Endometrium (tissue), 2 donors: ENCODE measurements at regions not wholly inside any gene's neighbourhood (a gene's known extent, or its start where the extent isn't known, plus 50 kb on each side); places are given as distances from the start of the nearest gene placed in this dataset.
"Not testable (repeated sequence)": the region's sequence is repeated elsewhere in the genome, so short reads cannot be mapped to it uniquely, and the experiment has no call there.

Experiments used
- FAIRE-seq: peaks from 2 replicates; lab custom pipeline; 2012; peaks lifted over from hg19 to GRCh38; lab: Jason Lieb, UNC
- donor health status: control.
- donor health status: control.

DNA sequence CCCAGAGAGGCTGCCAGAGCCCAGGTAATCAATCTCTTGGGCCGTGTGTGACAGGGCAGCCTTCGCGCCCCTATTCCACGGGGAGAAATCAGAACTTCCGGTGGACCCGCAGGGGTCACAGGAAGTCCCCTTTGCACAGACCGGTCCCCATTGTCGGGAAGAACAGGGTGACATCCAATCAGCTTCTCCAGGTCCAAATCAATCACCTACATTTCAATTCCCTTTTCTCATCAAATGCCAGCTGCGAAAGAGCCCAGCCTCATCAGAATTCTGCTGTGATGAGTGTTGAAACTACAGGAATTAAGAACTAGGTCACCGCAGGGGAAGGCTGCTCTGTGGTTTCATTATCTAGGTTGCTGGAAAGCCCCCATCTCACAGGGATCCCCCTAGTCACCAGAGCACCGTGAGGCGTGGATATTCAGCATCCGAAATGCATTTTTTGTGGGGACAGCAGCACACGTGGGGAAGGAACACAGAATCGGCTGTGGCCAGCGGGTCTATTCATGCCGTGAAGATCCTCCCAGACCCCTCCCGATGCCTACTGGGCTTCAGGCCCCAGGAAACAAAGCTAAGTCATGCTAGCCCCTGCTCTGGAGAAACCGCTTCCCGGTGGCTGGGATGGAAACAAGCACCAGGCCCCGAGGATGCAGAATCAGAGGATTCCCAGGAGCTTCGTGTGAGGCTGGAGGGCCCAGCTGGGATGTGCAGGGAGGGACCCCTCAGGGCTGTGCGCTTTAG is 193.7 kb upstream of the ID2 start:
- FAIRE-seq = no peak

DNA sequence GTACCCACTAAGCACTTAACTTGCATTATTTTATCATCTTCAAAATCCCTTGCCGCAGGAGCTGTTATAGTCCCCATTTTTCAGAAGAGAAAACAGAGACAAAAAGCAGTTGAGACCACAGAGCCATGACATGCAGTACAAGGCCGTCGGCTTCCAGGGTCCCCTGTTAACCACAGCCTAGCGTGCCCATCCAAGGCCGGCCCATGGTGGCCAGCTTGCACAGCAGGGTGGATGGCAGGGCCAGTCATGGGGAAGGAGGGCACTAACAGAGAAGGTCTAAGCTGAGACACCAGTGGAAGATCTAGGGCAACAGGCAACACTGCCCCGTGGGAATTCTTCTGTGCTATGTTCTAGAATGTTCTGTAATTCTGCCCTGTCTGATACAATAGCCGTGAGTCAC is 192.6 kb upstream of the ID2 start:
- FAIRE-seq = no peak

DNA sequence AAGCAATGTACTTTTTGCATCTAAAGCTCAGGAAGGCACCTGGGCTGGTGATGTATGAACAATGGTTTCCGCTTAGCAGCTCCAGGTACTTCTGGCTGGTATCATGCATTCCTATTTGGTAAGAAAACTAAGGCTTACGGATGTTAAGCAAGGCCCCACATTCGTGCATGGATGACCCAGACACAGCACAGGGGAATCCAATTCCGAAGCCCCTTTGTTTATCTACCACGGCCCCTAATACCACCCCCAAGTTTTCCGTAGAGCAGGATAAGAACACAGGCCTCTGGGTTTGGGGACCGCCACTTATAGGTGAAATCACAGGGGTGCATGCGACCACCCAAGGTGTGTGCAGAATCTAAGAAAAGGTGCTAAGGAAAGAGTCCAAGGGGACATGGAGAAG is 192.1 kb upstream of the ID2 start:
- no peak for FAIRE-seq

DNA sequence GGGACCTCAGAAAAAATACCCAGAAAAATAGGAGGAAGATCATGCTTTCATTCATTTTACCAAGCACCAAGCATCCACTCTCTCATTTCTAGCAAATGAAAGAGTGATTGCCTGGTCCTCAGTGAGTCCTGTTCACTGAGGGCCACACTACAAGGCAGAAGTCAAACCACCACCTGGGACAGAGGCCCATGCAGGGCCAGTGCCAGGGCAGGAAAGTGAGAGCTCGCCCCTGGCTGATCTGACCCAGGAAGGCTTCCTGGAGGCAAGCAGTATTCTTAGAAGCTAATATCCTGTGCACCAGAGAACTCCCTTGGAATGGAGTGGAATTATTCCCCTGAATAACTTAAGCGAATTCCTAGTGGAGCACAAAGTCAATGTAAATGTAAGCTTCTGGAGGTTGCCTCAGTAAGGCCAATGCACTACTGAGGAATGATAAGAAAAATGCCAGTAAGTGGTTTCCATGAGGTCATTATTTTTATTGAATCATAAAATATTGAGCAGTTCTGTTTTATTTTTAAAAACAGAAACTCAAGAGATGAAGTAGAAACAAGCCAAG is 191.6 kb upstream of the ID2 start:
- no peak for FAIRE-seq

DNA sequence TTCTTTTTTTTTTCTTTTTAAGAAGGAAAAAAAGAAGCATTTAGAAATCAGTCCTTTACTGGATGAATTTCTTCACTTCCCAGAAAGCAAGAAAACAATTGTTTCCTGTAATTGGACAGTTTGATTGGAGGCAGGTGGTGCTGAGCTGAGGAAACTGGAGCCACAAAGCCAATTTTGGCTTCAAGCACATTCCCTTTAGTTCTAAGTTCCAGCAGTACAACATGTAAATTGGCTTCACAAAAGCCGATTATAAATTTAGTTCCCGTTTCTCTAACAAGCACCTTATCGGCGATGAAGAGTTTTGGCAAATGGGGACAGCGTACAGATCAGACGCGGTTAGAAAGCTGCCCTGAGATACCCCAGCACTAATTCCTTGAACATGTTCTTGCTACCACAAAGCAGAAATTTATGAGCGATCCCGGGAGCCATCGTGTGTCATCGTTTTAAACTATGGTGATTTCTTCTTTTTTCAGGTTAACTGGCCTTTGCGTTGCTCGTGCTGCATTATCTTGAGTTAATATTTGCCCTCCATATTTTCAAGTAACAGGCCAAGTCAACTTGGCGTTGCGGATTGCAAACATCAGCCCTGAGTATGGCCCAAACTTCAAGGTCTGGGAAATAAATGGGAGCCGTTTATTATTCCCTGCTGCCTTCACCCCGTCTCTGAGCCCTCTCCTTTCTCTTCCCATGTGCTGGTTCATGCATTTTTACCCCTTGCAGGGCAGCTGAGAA is 190.4 kb upstream of the ID2 start:
- no peak for FAIRE-seq

DNA sequence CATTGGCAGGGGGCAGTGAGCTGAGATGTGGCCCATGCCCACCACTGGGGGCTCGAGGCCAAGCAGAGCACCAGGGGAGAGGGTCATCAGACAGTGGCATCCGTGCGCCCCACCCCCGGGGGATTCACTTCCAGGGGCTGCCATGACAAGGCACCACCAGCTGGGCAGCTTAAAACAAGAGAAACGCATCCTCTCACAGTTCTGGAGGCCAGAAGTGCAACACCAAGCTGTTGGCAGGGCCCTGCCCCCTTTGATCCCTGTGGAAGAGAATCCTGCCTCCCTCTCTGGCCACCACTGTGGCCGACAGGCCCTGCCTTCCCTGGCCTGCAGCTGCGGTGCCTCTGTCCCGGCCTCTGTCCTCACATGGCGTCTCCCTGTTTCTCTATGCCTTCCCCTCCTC is 187.7 kb upstream of the ID2 start:
- FAIRE-seq = no peak

DNA sequence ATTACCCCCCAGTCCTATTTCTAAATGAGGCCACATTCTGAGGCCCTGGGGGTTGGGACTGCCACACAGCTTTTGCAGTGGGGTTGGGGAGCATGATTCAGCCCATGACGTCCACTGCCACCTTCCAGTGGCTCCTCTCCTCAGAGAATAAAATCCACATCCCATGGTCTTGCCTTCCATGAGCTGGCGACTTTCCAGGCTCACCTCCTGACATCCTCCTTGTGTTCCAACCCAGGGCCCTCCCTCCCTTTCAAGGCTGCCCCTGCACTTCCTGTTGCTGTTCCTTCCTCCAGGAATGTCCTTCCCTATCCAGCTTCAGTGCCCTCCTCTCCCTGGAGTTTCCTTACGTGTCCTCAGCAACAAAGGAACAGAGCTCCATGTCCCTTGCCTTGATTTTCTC is 187.3 kb upstream of the ID2 start:
- no peak for FAIRE-seq

DNA sequence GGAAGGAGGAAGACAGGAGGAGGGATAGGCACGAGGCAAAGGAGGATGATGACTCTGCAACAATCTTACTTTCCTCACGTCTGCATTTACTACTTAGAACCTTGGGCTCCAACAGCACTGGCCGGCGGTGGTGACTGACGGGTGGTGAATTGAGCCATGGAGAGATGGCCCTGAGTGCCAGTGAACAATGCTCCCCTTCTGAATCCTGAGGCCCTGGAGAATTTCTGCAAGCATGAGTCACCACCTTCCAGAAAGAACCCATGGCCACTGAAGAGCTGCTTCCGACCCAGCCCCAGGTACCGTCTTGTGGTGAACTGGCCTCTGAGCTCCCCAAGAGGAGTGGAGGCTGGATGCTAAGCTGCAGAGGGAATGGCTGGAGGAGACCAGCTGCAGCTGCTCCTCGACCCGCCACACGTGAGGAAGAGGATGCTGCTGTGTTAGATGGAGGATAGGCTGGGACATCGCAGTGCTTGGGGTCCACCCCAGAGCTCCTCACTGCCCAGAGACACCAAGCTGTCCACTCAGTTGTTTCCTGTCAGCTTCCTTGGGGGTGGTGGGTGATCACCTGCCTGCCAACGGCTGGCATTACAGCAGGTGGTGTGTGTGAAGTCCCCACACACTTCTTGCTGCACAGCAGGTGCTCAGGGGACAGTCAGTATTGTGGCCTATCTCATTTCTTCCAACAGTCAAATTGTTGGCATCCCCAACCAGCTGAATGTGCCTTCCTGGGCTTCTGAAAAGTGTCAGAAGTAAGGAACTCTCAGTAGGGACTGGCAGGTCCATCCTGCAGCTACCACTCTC is 186.5 kb upstream of the ID2 start:
- no peak for FAIRE-seq

DNA sequence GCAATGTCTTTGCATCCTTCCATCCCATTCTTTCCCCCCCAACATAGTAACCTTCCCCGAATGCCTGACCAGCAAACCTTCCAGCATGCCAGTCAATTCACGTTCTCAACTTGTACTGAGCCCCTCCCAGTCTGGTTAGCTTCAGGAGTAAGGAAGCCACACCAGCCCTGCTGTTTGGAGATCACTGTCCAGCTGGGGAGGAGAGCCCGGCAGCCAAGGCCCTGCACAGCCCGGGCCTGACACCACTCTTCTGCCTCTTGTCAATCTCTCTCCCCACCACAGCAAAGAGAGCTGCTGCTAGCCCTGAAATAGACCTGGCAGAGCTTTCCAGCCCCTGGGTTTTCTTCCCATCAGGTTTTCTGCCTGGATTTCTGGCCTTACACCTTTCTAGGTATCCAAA is 185.8 kb upstream of the ID2 start:
- FAIRE-seq = no peak

DNA sequence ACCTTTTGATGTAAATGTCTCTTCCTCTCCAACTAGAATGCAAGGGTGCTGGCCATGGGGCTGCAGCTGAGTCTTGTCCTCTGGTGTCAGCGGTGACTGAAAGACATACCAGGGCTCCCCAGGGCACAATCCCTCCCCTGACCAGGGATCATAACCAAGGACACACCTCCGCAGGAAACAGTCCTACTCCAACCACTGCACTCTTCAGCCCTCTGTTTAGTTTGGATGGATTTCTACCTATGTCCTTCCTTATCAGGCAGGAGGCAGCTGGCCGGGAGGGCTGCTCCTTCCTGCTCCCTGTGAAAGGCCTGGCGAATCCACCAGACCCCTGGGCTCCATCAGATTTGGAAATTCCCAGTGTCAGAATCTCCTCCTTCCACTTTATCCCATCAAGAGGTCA is 185.2 kb upstream of the ID2 start:
- FAIRE-seq = no peak

DNA sequence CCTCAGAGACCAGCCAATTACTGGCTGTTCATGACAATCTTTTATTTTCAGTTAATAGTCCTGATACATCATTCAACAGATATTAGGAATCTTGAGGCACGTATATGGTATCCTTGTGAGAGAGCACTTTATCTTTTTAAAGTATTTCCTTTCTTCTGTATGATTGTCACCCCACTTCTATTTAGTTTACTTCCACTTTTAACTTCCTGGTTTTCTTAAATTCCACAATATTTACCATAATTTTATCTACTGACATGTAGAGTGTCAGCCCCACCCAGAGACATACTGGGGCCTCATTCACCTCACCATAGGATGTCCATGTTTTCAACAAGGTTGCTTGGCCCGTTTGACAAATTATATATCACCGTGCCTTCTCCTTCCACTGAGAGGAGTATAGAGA is 182.9 kb upstream of the ID2 start:
- FAIRE-seq = no peak

DNA sequence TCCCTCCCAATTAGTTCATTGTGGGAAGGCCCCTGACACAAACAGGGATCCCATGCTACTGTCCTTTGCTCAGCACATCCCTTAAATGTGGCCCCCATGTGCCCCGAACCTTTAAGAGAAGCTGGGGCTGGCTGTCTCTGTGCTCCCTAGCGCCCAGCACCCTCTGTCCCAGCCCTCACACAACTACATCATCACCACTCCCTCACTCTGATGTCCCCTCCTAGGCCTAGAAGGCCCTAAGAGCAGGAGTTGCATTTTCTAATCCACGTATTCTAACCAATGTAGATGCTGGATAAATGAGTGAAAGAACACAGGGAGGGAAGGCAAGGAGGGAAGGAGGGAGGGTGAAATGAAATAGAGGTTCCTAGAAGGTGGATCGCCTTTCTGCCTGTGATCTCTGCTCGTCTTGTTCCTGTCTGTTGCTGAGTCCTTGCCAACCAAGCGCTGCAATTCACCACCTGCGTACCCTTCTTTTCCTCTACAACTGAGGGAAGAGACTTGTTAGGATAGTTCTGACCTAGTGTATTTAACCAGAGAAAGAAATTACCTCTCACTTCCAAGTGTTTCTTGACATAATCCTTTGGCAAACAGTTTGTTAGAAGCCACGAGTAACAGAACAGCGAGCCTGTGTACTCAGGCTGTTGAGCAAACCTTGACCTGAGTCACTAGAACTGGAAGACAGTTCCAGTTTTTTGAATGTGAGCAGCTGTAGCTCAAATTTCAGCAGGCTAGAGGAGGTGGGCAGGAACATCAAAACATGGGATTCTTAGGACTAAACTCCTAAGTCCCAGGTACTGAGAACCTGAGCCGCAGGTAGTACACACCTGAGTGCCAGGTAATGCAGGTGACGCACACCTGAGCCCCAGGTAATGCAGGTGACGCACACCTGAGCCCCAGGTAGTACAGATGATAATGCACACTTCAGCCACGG is 181.5 kb upstream of the ID2 start:
- no peak for FAIRE-seq

DNA sequence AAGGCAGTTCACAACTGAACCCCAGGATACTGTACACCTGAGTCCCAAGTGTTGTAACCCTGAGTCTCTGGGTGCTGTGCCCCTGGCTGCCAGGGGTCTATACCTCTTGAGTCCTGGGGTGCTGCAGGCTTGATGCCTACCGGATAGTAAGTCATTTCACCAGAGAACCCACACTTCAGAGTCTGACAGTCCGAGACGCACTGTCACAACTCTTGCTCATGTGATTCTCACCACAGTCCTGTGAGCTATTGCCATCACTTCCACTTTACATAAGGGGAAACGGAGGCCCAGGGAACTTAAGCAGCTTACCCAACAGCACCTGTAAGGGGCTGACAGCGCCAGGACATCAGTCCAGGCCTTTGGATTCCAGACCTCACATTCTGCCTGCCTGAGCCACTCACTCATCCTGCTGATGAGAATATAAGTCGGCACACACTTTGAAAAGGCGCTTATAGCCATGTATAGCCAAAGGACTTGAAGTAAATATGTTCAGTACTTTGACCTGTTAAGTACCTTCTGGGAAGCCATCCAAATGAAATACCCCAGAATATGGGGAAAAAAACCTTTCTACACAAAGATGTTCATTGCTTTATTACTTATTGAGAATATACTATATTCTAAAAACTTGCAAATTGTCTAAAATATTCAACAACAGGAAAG is 180.7 kb upstream of the ID2 start:
- no peak for FAIRE-seq

DNA sequence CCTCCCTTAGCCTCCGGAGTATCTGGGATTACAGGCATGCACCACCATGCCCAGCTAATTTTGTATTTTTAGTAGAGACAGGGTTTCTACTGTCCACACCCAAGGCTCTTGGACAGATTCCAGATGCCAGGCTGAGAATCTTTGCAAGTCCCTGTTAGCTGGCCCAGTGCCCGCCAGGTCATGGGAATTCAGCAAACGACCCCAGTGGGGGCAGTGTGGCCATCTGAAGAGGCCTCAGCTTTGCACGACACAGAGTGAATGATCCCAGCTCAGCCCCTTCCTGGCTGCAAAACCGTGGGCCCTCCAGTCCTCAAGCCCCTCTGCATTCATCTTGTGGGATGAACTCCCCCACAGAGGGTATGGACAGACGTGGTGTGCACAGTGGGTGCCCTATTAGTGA is 179.5 kb upstream of the ID2 start:
- no peak for FAIRE-seq

DNA sequence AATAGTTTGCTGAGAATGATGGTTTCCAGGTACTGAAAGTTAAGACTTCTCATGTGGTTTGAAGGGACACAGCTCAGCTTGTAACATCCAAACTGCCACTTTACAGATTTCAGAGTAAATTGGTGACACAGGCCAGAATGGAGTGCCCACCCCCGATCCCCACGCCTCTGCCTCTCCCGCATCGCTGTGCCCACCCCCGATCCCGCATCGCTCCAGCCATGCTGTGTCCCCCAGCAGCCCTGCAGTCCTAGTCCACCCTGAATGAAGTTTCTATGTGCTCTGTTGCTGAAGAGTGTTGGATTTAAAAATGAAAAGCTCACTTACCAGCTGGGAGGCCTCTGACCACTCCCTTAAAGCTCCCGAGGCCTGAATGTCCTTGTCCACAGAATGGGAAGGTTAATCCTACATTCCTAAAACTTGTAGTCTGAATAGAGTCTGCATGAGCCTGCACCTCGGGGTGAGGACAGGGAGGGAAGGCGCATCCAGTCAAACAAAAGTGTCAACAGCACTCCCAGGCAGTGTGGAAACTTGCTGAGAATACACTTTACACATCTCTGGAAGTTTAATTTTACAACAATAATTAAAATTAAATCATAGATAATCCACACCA is 176.4 kb upstream of the ID2 start:
- FAIRE-seq = no peak

DNA sequence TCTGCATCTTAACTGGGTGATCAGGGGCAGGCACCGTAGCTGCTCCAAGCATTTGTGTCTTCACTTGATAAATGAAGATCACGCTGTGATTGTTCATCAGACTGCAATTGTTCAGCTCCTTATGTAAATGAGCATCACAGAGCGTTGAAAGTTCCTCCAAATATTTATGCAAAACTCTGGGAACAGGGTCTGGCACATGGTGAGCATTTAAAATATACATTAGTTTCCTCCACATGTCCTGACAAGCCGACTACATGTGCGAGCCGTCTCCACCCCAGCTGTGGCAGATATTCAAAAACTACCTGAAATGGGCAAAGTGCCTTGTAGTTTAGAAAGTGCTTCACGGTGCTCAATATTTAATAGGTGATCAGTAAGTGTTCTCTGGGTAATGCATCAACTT is 175.1 kb upstream of the ID2 start:
- FAIRE-seq = no peak

DNA sequence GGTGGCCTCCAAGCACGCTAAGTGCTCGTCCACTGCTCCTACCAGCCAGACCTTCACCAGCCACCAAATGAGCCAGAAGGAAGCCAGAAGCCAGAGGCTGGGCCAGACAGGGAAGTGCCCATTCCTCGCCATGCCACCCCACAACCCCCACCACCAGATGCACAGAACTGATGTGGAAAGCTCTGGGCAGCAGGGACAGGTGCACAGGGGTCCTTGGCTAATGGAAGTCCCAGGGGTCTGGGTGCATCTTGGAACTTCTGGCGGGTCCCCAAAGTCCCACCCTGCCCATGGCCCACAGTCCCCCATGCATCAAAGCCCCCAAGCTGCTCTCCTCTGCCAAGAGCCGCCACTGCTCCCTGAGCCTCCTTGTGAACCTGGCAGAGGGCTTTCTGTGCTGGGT is 173.1 kb upstream of the ID2 start:
- FAIRE-seq = no peak

DNA sequence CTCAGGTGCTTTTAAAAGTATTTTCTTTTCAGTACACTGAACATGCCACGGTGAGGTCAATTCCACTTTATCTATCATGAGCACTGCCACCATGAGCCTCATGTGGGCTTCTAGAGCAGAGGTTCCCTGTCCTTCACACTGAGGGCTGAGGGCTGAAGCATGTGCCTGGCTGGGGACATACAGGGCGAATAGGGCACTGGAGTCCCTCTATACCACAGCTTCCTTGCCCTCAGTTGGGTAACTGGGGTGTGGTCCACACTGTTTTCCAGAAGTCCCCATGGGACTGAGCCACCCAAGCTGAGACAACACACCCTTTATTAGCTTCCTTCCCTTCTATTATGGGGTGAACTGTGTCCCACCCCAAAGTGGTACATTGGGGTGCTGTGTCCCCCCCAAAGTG is 172.2 kb upstream of the ID2 start:
- no peak for FAIRE-seq

DNA sequence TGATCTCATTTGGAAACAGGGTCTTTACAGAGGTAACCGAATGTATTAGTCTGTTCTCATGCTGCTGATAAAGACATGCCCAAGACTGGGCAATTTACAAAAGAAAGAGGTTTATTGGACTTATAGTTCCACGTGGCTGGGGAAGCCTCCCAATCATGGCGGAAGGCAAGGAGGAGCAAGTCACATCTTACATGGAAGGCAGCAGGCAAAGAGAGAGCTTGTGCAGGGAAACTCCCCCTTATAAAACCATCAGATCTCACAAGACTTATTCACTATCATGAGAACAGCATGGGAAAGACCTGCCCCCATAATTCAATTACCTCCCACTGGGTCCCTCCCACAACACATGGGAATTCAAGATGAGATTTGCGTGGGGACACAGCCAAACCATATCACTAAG is 171.8 kb upstream of the ID2 start:
- not testable (repeated sequence) for FAIRE-seq

DNA sequence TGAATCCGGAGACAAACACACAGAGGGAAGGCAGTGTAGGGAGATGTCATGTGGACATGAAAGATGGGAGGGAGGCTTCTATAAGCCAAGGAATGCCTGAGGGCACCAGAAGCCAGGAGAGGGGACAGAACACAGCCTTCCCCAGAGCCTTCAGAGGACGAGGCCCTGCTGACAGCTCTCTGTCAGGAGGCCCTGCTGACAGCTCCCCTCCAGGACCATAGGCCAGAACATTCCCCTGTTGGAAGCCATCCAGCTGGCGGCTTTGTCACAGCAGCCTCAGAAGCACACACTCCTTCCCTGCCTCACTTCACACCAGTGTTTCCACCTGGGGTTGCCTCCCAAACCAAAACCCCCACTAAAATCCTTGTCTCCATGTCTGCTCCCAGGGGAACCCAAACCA is 171.3 kb upstream of the ID2 start:
- FAIRE-seq = no peak
